ENCODE measurements at regions not wholly inside any gene's neighbourhood (a gene's known extent, or its start where the extent isn't known, plus 50 kb on each side); places are given as distances from the start of the nearest gene placed in this dataset.

GRCh38 chr2:238584617-238585016, 157.9 kb downstream of the ASB1 start:
- ATAC-seq (ENCODE audit: low read depth) (no peak), DNase-seq (no peak)
- Mint-ChIP-seq H3K9me3 (peaks cover 5% of the 10 kb centered on the region), H3K27ac (no peak overlapping the region), H3K4me1 (no peaks in the 10 kb centered on the region), H3K36me3 (ENCODE audit: low read depth) (no peaks in the 10 kb centered on the region), H3K27me3 (no peaks in the 10 kb centered on the region), H3K4me3 (no peak overlapping the region)
- TF ChIP-seq, protein P1, sequence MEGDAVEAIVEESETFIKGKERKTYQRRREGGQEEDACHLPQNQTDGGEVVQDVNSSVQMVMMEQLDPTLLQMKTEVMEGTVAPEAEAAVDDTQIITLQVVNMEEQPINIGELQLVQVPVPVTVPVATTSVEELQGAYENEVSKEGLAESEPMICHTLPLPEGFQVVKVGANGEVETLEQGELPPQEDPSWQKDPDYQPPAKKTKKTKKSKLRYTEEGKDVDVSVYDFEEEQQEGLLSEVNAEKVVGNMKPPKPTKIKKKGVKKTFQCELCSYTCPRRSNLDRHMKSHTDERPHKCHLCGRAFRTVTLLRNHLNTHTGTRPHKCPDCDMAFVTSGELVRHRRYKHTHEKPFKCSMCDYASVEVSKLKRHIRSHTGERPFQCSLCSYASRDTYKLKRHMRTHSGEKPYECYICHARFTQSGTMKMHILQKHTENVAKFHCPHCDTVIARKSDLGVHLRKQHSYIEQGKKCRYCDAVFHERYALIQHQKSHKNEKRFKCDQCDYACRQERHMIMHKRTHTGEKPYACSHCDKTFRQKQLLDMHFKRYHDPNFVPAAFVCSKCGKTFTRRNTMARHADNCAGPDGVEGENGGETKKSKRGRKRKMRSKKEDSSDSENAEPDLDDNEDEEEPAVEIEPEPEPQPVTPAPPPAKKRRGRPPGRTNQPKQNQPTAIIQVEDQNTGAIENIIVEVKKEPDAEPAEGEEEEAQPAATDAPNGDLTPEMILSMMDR (IDR thresholded peaks at IDR 0.05): no peak
- CTCF ChIA-PET: no interaction called here
- POLR2A ChIA-PET: no interaction called here
- intact Hi-C loops (cut with micrococcal nuclease): no loop called here

DNA sequence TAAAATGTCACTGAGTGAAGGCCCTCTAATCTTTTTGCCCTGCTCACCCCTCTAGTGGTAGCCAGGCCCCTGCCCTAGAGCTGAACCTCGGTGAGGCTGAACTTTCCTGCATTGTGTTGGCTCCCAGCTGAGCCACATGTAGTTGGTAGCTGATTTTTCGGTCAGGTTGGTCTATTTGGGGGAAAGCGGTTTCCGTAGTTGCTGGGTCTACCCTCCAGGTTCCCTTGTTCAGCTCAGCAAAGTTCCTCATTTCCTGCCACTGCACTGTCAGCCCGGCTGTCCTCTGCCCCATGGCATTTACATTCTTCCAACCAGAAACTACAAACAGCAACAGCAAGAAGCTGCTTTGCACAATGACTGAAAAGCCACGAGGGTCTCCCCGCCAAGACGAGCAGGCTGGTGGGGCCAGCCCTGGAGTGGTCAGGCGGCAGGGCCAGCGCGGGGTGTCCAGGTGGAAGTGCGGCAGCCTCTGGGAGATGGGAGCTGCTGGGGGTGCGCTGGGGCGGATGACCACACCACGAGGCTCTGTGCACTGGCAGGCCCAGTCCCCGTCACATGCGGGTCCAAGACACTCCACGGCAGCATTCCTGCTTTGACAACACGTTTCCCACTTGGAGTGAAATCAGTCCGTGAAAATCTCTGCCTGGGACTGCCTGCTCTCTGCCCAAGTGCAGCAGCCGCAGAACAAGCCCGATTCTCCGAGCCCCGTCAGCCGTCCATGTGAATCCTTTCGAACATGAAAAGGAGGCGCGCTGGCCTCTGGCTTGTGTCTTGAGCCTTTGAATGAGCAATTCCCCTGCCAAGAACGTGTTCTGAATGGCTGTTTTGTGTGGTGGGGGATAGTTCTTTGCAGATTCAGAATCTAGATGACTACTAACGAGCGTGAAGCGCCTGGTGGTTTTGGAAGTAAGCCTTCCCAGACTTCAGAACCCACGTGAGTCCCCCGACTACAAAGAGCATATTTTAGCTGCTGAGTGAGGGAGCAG, 159.4 kb downstream of the ASB1 start:
- H3K27me3 Mint-ChIP-seq: no peaks in the 10 kb centered on the region
- ATAC-seq (ENCODE audit: low read depth): no peak
- TF ChIP-seq, protein P1 (IDR thresholded peaks at IDR 0.05): no peak
- H3K4me3 Mint-ChIP-seq: no peak overlapping the region
- no peak for DNase-seq
- ChIA-PET CTCF (no interaction called here), POLR2A (no interaction called here)
- intact Hi-C loops (cut with micrococcal nuclease): no loop called here
- H3K27ac Mint-ChIP-seq: no peak overlapping the region
- peaks cover 5% of the 10 kb centered on the region for H3K9me3 Mint-ChIP-seq
- H3K4me1 Mint-ChIP-seq: no peaks in the 10 kb centered on the region
- no peaks in the 10 kb centered on the region for H3K36me3 Mint-ChIP-seq (ENCODE audit: low read depth)

DNA sequence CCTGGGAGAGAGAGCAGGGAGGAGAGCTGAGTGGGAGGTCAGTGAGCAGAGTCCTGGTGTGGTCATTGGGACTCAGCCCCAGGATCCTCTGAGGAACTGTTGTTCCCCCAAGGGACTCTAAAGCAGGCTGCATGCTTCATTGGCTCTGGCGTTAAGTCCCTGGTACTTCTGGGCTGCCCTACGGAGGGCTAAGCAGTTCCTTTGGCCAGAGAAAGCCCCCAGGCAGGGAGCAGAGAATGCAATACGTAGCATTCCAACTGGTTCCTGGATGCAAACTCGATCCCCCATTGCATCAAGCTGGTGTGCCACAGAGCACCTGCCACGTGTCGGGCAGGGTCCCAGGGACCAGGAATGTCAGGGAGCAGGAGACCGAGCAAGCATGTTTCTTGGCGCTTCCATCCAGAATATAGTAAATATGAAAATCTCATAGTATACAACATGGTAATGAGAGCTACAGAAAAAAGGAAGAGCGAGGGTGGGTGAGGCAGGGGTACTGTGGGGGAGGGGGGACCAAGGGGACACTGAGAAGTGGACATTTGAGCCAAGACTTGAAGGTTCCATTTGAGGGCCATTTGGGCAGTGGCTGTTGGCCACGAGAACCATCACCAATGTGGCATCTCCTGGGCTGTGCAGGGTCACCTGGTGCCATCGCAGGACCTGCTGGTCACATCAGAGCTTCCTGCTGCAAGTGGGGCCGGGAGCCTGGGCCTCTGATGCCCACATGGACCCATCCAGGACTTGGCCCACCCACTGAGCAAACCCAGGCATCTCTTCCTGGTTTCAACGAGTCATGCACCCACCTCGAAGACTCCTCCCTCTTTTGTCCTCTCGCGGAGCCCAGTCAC, 160.4 kb downstream of the ASB1 start:
- Mint-ChIP-seq H3K4me1 (no peaks in the 10 kb centered on the region), H3K4me3 (no peak overlapping the region), H3K36me3 (ENCODE audit: low read depth) (no peaks in the 10 kb centered on the region), H3K9me3 (peaks cover 5% of the 10 kb centered on the region), H3K27me3 (no peaks in the 10 kb centered on the region), H3K27ac (no peak overlapping the region)
- ATAC-seq (ENCODE audit: low read depth) (no peak), DNase-seq (no peak)
- TF ChIP-seq, protein P1 (IDR thresholded peaks at IDR 0.05): no peak
- CTCF ChIA-PET: no interaction called here
- intact Hi-C loops (cut with micrococcal nuclease): no loop called here
- POLR2A ChIA-PET: no interaction called here

GRCh38 chr2:238587776-238588660, 161.3 kb downstream of the ASB1 start:
- ATAC-seq (ENCODE audit: low read depth) (no peak), DNase-seq (no peak)
- ChIA-PET POLR2A (no interaction called here), CTCF (no interaction called here)
- H3K4me3 Mint-ChIP-seq: no peak overlapping the region
- H3K27ac Mint-ChIP-seq: no peak overlapping the region
- peaks cover 5% of the 10 kb centered on the region for H3K9me3 Mint-ChIP-seq
- H3K4me1 Mint-ChIP-seq: no peaks in the 10 kb centered on the region
- intact Hi-C loops (cut with micrococcal nuclease): no loop called here
- H3K36me3 Mint-ChIP-seq (ENCODE audit: low read depth): no peaks in the 10 kb centered on the region
- TF ChIP-seq, protein P1 (IDR thresholded peaks at IDR 0.05): no peak
- no peaks in the 10 kb centered on the region for H3K27me3 Mint-ChIP-seq
